ENCODE measurements at regions not wholly inside any gene's neighbourhood (a gene's known extent, or its start where the extent isn't known, plus 50 kb on each side); places are given as distances from the start of the nearest gene placed in this dataset.

DNA sequence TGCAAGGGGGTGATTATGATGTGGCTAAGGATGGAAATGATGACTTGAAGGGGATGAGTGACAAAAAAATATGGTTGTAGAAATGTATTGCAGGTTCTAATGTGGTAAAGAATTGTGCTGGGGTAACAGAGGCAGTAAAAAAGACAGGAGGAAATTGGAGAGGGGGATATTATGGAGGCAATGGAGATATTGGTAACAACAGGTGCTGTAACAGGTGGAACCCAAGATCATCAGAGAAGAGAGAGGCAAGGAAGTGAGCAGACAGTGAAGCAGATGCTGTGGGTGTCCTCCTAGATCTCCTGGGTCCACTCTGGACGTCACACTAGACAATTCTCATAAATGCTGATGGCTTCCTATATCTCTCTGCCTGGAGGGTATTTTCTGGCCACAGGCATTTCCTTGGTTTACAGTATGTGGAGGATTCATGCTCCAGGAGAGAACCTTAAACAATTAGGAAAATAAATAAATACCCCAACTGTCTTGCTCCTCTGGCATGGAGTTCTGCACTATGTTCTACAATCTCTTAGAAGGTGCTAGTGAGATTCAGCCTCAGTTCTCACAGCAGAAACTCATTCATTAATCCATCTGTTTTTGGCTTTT is 620.3 kb upstream of the PLXNA2 start:
- Histone ChIP-seq H3K9ac (ENCODE audit: low read length) (no peak overlapping the region), H3K27ac (ENCODE audit: low read depth, low read length) (no peak overlapping the region), H3K9me3 (ENCODE audit: insufficient read depth, low read length) (no peaks in the 10 kb centered on the region), H3K9me2 (replicated peaks; ENCODE audit: insufficient read depth, low read length) (no peaks in the 10 kb centered on the region), H3F3A (ENCODE audit: insufficient read depth) (no peaks in the 10 kb centered on the region), H3K27me3 (ENCODE audit: low read length) (no peaks in the 10 kb centered on the region), H3K4me3 (ENCODE audit: insufficient read depth, low read length, poor library complexity, severe bottlenecking) (no peak overlapping the region), H2AFZ (ENCODE audit: low read depth, low read length, severe bottlenecking) (no peak overlapping the region), H3K36me3 (ENCODE audit: low read length) (no peaks in the 10 kb centered on the region), H4K20me1 (ENCODE audit: low read depth, low read length) (no peaks in the 10 kb centered on the region), H3K79me2 (ENCODE audit: insufficient read depth, low read length) (no peaks in the 10 kb centered on the region), H3K4me2 (ENCODE audit: low read depth, low read length, poor library complexity, severe bottlenecking) (no peak overlapping the region)
- TF ChIP-seq, protein P1, sequence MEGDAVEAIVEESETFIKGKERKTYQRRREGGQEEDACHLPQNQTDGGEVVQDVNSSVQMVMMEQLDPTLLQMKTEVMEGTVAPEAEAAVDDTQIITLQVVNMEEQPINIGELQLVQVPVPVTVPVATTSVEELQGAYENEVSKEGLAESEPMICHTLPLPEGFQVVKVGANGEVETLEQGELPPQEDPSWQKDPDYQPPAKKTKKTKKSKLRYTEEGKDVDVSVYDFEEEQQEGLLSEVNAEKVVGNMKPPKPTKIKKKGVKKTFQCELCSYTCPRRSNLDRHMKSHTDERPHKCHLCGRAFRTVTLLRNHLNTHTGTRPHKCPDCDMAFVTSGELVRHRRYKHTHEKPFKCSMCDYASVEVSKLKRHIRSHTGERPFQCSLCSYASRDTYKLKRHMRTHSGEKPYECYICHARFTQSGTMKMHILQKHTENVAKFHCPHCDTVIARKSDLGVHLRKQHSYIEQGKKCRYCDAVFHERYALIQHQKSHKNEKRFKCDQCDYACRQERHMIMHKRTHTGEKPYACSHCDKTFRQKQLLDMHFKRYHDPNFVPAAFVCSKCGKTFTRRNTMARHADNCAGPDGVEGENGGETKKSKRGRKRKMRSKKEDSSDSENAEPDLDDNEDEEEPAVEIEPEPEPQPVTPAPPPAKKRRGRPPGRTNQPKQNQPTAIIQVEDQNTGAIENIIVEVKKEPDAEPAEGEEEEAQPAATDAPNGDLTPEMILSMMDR (IDR thresholded peaks at IDR 0.05; ENCODE audit: insufficient read depth, low read length, poor library complexity, severe bottlenecking) = no peak
- TF ChIP-seq EZH2phosphoT487 (conservative IDR thresholded peaks at IDR 0.05; ENCODE audit: low read length) = no peak

DNA sequence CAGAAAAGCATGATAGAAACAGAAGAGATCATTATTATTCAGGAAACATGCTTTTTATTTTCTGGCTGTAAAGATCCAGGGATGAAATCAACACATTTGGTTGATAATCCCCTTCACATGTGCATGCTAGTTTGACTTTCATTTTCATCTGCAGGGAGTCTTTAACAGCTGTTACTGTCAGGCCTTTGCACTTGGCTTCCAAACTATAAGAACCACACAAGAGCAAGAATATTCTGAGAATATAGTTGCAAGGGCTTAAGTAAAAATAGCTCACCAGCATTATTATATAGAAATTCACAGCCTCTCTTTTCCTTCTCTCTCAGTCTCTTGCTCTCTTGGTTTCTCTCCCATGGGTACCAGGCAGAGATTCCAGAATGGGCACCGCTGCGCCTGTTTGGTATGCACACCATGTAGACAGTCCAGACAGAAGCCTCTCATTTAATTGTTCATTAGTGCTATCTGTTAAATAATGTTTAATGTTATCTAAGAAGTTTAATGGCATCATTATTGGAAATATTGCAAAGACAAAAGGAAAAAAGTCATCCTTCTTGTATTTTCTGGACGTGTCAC is 622.3 kb upstream of the PLXNA2 start:
- Histone ChIP-seq H3K9me3 (ENCODE audit: insufficient read depth, low read length) (no peaks in the 10 kb centered on the region), H3K27ac (ENCODE audit: low read depth, low read length) (no peak overlapping the region), H3K9me2 (replicated peaks; ENCODE audit: insufficient read depth, low read length) (no peaks in the 10 kb centered on the region), H3K79me2 (ENCODE audit: insufficient read depth, low read length) (no peaks in the 10 kb centered on the region), H3K27me3 (ENCODE audit: low read length) (no peaks in the 10 kb centered on the region), H3F3A (ENCODE audit: insufficient read depth) (no peaks in the 10 kb centered on the region), H2AFZ (ENCODE audit: low read depth, low read length, severe bottlenecking) (no peak overlapping the region), H3K4me2 (ENCODE audit: low read depth, low read length, poor library complexity, severe bottlenecking) (no peak overlapping the region), H4K20me1 (ENCODE audit: low read depth, low read length) (no peaks in the 10 kb centered on the region), H3K9ac (ENCODE audit: low read length) (no peak overlapping the region), H3K4me3 (ENCODE audit: insufficient read depth, low read length, poor library complexity, severe bottlenecking) (no peak overlapping the region), H3K36me3 (ENCODE audit: low read length) (no peaks in the 10 kb centered on the region)
- TF ChIP-seq EZH2phosphoT487 (conservative IDR thresholded peaks at IDR 0.05; ENCODE audit: low read length) = no peak
- TF ChIP-seq, protein P1 (IDR thresholded peaks at IDR 0.05; ENCODE audit: insufficient read depth, low read length, poor library complexity, severe bottlenecking) = no peak

DNA sequence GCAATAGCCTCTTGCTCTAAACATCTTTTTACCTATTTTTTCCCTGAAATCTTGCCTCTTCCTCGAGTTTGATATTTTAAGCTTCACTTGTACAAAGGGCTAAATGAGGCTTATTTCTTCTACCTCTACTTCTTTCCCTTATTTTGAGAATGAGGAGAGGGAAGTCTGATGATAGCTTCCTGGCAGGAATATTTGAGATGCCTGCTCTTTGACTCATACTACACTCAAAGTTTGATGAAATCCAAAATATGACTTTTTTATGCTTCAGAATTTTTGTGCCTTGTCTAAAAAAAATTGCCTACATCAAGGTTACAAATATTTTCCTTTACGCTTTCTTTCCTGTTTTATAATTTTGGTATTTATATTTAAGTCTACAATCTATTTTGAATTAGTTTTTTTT is 624.4 kb upstream of the PLXNA2 start:
- Histone ChIP-seq H3K79me2 (ENCODE audit: insufficient read depth, low read length) (no peaks in the 10 kb centered on the region), H3K27me3 (ENCODE audit: low read length) (no peaks in the 10 kb centered on the region), H3K4me2 (ENCODE audit: low read depth, low read length, poor library complexity, severe bottlenecking) (no peak overlapping the region), H3K9ac (ENCODE audit: low read length) (no peak overlapping the region), H3K27ac (ENCODE audit: low read depth, low read length) (no peak overlapping the region), H3F3A (ENCODE audit: insufficient read depth) (no peaks in the 10 kb centered on the region), H3K36me3 (ENCODE audit: low read length) (no peaks in the 10 kb centered on the region), H3K9me2 (replicated peaks; ENCODE audit: insufficient read depth, low read length) (no peaks in the 10 kb centered on the region), H3K4me3 (ENCODE audit: insufficient read depth, low read length, poor library complexity, severe bottlenecking) (no peak overlapping the region), H4K20me1 (ENCODE audit: low read depth, low read length) (no peaks in the 10 kb centered on the region), H2AFZ (ENCODE audit: low read depth, low read length, severe bottlenecking) (no peak overlapping the region), H3K9me3 (ENCODE audit: insufficient read depth, low read length) (no peaks in the 10 kb centered on the region)
- no peak for TF ChIP-seq EZH2phosphoT487 (conservative IDR thresholded peaks at IDR 0.05; ENCODE audit: low read length)
- TF ChIP-seq, protein P1 (IDR thresholded peaks at IDR 0.05; ENCODE audit: insufficient read depth, low read length, poor library complexity, severe bottlenecking) = no peak

Measured in SU-DHL-6 (cell line).